ENCODE measurements at regions not wholly inside any gene's neighbourhood (a gene's known extent, or its start where the extent isn't known, plus 50 kb on each side); places are given as distances from the start of the nearest gene placed in this dataset.

DNA sequence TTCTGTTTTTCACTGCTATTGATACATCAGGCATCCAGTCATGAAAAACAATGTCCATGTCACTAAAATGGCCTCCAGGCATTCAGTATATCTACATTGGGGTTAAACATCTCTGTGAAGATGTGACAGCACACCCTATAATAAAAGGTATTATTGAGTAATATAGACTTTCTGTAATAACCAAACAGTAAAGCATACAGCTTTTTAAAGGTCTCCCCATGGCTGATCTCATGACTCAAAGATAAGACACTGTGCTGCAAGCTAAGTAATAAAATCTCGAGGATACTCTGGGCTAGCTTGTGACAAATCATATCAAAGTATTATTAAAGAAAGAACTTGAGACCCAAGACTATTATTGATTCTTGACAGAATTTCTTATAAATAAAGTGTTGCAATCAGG, 613.1 kb upstream of the PKN2 start:
- 100% methylated on average over 1 of the region's 1 CpG; no CpG with 5 or more reads in 1 of the 2 experiments for WGBS, 2 experiments (ENCODE audit: insufficient coverage in 2 of 2)

DNA sequence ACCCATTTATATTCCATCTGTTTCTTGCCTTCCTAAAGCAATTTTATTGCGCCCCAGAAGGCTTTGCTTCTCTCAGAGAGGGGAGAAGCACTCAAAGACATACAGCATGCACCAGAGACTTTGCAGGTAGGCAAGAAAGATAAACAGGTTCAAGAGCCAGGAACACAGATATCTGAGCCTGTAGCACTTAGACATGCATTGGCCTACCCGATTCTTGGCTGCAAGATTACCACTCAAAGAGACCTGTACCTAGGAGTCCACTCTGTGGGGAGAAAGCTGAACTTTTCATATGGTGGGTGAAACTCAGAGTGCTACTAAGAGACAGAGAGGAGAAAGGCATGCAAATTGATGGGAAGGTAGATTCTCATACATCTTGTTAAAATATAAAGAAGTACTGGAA, 609.4 kb upstream of the PKN2 start:
- Histone ChIP-seq H3K9me3 (ENCODE audit: control insufficient read depth, low read length) (no peaks in the 10 kb centered on the region), H3K27ac (ENCODE audit: low read depth, low read length, severe bottlenecking) (no peak overlapping the region), H3K4me3 (ENCODE audit: extremely low read depth, insufficient read depth, low read length, poor library complexity, severe bottlenecking) (no peak overlapping the region), H3K36me3 (ENCODE audit: control insufficient read depth, insufficient read depth, low read length) (no peaks in the 10 kb centered on the region), H3K4me1 (ENCODE audit: control insufficient read depth, insufficient read depth, low read length, poor library complexity, severe bottlenecking) (no peaks in the 10 kb centered on the region)
- WGBS, 2 experiments (ENCODE audit: insufficient coverage in 2 of 2): 94% methylated on average over 2 of the region's 2 CpGs

More for the DNA sequence above, 613.1 kb upstream of the PKN2 start:
- H3K4me1 ChIP-seq (ENCODE audit: control insufficient read depth, insufficient read depth, low read length, poor library complexity, severe bottlenecking): no peaks in the 10 kb centered on the region
- H3K27ac ChIP-seq (ENCODE audit: low read depth, low read length, severe bottlenecking): no peak overlapping the region
- no peaks in the 10 kb centered on the region for H3K36me3 ChIP-seq (ENCODE audit: control insufficient read depth, insufficient read depth, low read length)
- H3K9me3 ChIP-seq (ENCODE audit: control insufficient read depth, low read length): no peaks in the 10 kb centered on the region
- no peak overlapping the region for H3K4me3 ChIP-seq (ENCODE audit: extremely low read depth, insufficient read depth, low read length, poor library complexity, severe bottlenecking)

DNA sequence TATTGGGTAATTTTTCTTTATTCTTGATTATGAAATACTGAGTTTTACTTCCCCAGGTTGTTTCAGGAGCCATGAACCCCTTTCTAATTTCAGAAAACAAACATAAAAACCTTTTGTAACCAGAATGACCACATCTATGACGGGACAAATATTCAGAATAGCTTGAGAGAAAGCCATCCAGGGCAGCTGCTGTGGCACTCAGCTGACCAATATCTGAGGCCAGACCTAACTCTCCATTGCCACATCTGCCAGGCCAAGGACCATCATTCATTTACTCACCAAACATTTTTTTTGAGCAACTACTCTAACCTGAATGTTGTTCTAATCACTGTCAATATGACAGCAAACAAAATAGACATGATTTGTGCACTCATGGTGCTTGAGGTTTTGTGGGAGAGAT, 608.3 kb upstream of the PKN2 start:
- 89 to 100% methylated on average over 1 of the region's 1 CpG for WGBS, 2 experiments (ENCODE audit: insufficient coverage in 2 of 2)
- Histone ChIP-seq H3K27ac (ENCODE audit: low read depth, low read length, severe bottlenecking) (no peak overlapping the region), H3K4me3 (ENCODE audit: extremely low read depth, insufficient read depth, low read length, poor library complexity, severe bottlenecking) (no peak overlapping the region), H3K36me3 (ENCODE audit: control insufficient read depth, insufficient read depth, low read length) (no peaks in the 10 kb centered on the region), H3K4me1 (ENCODE audit: control insufficient read depth, insufficient read depth, low read length, poor library complexity, severe bottlenecking) (no peaks in the 10 kb centered on the region), H3K9me3 (ENCODE audit: control insufficient read depth, low read length) (no peaks in the 10 kb centered on the region)

DNA sequence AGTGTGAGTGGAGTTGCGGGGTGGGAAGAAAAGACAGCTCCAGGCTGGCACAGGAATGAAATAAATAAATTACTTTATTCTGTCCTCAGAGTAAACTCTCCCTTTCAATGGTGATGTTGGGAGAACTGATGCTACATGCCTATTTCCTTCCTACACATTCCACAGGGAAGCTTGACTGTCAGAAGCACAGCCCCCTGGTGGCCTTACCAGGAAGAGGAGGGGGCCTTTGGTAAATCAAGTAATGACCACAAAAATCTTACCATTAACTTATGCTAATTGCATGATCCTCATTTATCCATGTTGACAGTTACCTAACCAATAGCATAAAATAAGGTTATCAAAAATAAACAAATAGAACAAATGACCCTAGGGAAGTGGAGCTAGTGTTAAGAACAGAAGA, 605.0 kb upstream of the PKN2 start:
- no peaks in the 10 kb centered on the region for H3K9me3 ChIP-seq (ENCODE audit: control insufficient read depth, low read length)
- no peaks in the 10 kb centered on the region for H3K4me1 ChIP-seq (ENCODE audit: control insufficient read depth, insufficient read depth, low read length, poor library complexity, severe bottlenecking)
- H3K36me3 ChIP-seq (ENCODE audit: control insufficient read depth, insufficient read depth, low read length): no peaks in the 10 kb centered on the region
- no peak overlapping the region for H3K4me3 ChIP-seq (ENCODE audit: extremely low read depth, insufficient read depth, low read length, poor library complexity, severe bottlenecking)
- WGBS, 2 experiments (ENCODE audit: insufficient coverage in 2 of 2): no CpG with 5 or more reads among the region's 1 CpG
- no peak overlapping the region for H3K27ac ChIP-seq (ENCODE audit: low read depth, low read length, severe bottlenecking)

DNA sequence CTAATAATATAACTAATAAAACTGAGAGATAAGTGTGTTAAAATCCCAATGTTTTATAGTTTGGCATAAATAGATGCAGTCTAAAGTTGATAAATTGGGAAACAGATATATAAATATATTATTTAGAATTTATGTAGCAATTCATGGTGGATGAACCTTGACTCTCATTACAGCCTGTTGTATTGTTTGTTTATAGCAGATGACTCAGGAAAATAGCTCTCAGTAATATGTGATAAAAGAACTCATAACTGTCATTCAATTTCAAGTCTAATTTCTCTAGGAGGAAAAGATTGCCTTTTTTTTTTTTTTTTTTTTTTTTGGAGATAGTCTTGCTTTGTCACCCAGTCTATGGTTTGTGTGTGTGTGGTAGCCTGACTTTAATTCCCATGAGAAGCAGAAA, 603.2 kb upstream of the PKN2 start:
- Histone ChIP-seq H3K36me3 (ENCODE audit: control insufficient read depth, insufficient read depth, low read length) (no peaks in the 10 kb centered on the region), H3K4me3 (ENCODE audit: extremely low read depth, insufficient read depth, low read length, poor library complexity, severe bottlenecking) (no peak overlapping the region), H3K27ac (ENCODE audit: low read depth, low read length, severe bottlenecking) (no peak overlapping the region), H3K9me3 (ENCODE audit: control insufficient read depth, low read length) (no peaks in the 10 kb centered on the region), H3K4me1 (ENCODE audit: control insufficient read depth, insufficient read depth, low read length, poor library complexity, severe bottlenecking) (no peaks in the 10 kb centered on the region)

DNA sequence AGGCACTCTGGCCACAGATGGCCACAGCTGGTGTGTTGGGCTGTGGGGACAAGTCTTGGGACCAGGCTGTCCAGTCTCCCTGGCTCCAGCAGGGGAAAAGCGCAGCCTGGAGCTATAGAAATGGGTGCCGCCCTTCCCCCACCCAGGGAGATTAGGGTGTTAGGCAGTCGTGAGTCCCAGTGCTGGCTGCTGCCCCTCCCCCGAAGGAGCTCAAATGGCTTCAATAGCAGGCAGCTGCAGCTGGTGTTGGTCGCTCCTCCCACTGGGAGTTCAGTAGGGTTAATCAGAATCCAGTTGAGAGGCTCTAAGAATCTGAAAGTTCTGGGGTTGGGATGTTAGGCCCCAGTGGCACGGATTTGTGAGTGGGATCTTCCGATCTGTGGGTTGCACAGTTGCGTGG, 595.6 kb upstream of the PKN2 start:
- H3K36me3 ChIP-seq (ENCODE audit: control insufficient read depth, insufficient read depth, low read length): no peaks in the 10 kb centered on the region
- WGBS, 2 experiments (ENCODE audit: insufficient coverage in 2 of 2): 86 to 91% methylated on average over 3 to 7 of the region's 8 CpGs
- peaks cover 7% of the 10 kb centered on the region for H3K9me3 ChIP-seq (ENCODE audit: control insufficient read depth, low read length)
- H3K27ac ChIP-seq (ENCODE audit: low read depth, low read length, severe bottlenecking): no peak overlapping the region
- H3K4me1 ChIP-seq (ENCODE audit: control insufficient read depth, insufficient read depth, low read length, poor library complexity, severe bottlenecking): no peaks in the 10 kb centered on the region
- H3K4me3 ChIP-seq (ENCODE audit: extremely low read depth, insufficient read depth, low read length, poor library complexity, severe bottlenecking): no peak overlapping the region

DNA sequence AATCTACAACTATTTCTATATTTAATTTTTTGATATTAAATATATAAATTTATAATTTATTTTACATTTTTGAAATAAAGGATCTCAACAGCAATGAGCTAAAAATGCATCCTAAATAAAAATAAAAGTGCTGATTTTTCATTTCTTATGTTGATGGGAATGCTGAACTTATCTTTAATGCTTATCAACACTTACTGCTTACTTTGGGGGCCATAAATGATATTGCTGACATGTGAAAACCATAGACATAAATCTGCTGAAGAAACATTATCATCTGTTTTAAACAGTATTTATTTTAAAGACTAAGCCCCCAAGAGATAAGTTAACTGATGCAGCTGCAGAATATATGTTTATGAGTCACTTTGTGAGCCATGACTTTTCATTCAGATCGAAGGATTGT, 594.1 kb upstream of the PKN2 start:
- Histone ChIP-seq H3K9me3 (ENCODE audit: control insufficient read depth, low read length) (peaks cover 7% of the 10 kb centered on the region), H3K4me3 (ENCODE audit: extremely low read depth, insufficient read depth, low read length, poor library complexity, severe bottlenecking) (no peak overlapping the region), H3K27ac (ENCODE audit: low read depth, low read length, severe bottlenecking) (no peak overlapping the region), H3K36me3 (ENCODE audit: control insufficient read depth, insufficient read depth, low read length) (no peaks in the 10 kb centered on the region), H3K4me1 (ENCODE audit: control insufficient read depth, insufficient read depth, low read length, poor library complexity, severe bottlenecking) (no peaks in the 10 kb centered on the region)
- WGBS, 2 experiments (ENCODE audit: insufficient coverage in 2 of 2): 0% methylated on average over 1 of the region's 1 CpG; no CpG with 5 or more reads in 1 of the 2 experiments

DNA sequence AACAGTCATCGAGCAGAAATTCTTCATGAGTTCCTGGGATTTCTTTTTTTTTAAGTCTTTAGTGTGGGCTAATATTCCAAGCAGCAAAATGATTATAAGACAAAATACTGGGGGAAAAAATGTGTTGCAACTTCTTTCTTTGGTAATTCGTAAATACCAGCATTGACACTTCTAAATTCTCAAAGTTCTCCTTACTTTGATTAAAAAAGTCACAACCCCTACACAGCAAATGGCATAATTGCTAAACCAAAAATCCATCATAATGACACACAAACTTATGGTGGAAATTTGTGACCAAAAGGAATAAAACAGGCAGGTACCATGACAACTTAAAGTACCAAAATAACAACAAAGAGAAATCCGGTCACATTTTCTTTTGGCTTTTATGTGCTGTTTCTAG, 585.2 kb upstream of the PKN2 start:
- no peaks in the 10 kb centered on the region for H3K36me3 ChIP-seq (ENCODE audit: control insufficient read depth, insufficient read depth, low read length)
- WGBS, 2 experiments (ENCODE audit: insufficient coverage in 2 of 2): 80 to 86% methylated on average over 1 of the region's 3 CpGs
- H3K4me3 ChIP-seq (ENCODE audit: extremely low read depth, insufficient read depth, low read length, poor library complexity, severe bottlenecking): no peak overlapping the region
- no peak overlapping the region for H3K27ac ChIP-seq (ENCODE audit: low read depth, low read length, severe bottlenecking)
- no peaks in the 10 kb centered on the region for H3K4me1 ChIP-seq (ENCODE audit: control insufficient read depth, insufficient read depth, low read length, poor library complexity, severe bottlenecking)
- no peaks in the 10 kb centered on the region for H3K9me3 ChIP-seq (ENCODE audit: control insufficient read depth, low read length)

DNA sequence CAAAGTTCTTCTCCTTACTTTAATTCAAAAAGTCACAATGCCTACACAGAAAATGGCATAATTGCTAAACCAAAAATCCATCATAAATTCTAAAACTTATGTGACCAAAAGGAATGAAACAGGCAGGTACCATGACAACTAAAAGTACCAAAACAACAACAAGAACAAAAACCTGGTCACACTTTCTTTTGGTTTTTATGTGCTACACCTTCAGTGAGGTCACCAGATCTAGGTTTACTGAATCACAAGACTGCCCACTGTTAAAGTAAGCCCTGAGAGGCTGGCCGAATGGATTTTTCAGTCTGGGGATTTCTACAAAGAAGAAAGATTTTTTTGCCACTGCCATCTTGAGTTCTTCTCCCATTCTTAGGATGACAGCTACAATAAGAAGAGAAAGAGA, 583.0 kb upstream of the PKN2 start:
- WGBS, 2 experiments (ENCODE audit: insufficient coverage in 2 of 2): 88% methylated on average over 1 of the region's 1 CpG; no CpG with 5 or more reads in 1 of the 2 experiments
- no peak overlapping the region for H3K27ac ChIP-seq (ENCODE audit: low read depth, low read length, severe bottlenecking)
- no peaks in the 10 kb centered on the region for H3K36me3 ChIP-seq (ENCODE audit: control insufficient read depth, insufficient read depth, low read length)
- H3K4me1 ChIP-seq (ENCODE audit: control insufficient read depth, insufficient read depth, low read length, poor library complexity, severe bottlenecking): no peaks in the 10 kb centered on the region
- H3K9me3 ChIP-seq (ENCODE audit: control insufficient read depth, low read length): no peaks in the 10 kb centered on the region
- H3K4me3 ChIP-seq (ENCODE audit: extremely low read depth, insufficient read depth, low read length, poor library complexity, severe bottlenecking): no peak overlapping the region

DNA sequence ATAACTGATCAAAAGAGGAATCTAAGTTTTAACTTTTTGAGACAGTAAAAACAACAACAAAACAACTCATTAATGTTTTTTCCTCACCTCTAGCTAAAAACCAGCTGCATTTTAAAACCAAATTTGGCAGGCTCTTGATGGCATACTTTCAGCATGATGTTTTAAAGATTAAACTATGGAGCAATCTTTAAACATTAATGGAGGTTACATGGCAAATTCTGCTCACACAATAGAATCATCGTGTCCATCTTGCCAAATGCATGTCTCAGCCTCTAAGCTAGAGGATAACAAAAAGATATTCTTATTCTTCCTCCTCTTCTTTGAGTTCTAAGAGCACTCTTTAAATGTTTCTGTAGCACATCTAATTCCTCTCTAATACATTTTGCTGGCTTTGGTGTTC, 579.8 kb upstream of the PKN2 start:
- no peak overlapping the region for H3K4me3 ChIP-seq (ENCODE audit: extremely low read depth, insufficient read depth, low read length, poor library complexity, severe bottlenecking)
- WGBS, 2 experiments (ENCODE audit: insufficient coverage in 2 of 2): 100% methylated on average over 1 of the region's 1 CpG; no CpG with 5 or more reads in 1 of the 2 experiments
- no peak overlapping the region for H3K27ac ChIP-seq (ENCODE audit: low read depth, low read length, severe bottlenecking)
- no peaks in the 10 kb centered on the region for H3K36me3 ChIP-seq (ENCODE audit: control insufficient read depth, insufficient read depth, low read length)
- H3K9me3 ChIP-seq (ENCODE audit: control insufficient read depth, low read length): no peaks in the 10 kb centered on the region
- no peaks in the 10 kb centered on the region for H3K4me1 ChIP-seq (ENCODE audit: control insufficient read depth, insufficient read depth, low read length, poor library complexity, severe bottlenecking)

DNA sequence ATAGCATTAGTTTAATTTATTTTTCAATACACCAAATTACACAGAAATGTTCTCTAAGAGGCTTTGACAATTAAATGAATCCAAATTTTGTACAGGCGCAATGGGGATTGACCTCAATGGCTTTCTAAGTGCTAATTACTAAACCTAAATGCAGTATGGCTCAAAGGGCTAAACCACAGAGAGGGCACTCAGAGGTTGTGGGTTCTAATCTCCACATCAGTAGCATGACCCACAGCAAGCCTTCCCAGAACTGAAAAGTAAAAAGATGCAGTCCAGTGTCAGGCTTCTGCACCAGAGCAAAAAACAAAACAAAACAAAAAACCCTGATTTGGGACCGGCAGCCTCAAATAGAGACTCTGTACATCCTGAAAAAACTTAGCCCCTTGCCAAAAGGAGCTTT, 579.2 kb upstream of the PKN2 start:
- H3K36me3 ChIP-seq (ENCODE audit: control insufficient read depth, insufficient read depth, low read length): no peaks in the 10 kb centered on the region
- no peak overlapping the region for H3K27ac ChIP-seq (ENCODE audit: low read depth, low read length, severe bottlenecking)
- H3K4me1 ChIP-seq (ENCODE audit: control insufficient read depth, insufficient read depth, low read length, poor library complexity, severe bottlenecking): no peaks in the 10 kb centered on the region
- no peaks in the 10 kb centered on the region for H3K9me3 ChIP-seq (ENCODE audit: control insufficient read depth, low read length)
- H3K4me3 ChIP-seq (ENCODE audit: extremely low read depth, insufficient read depth, low read length, poor library complexity, severe bottlenecking): no peak overlapping the region
- WGBS, 2 experiments (ENCODE audit: insufficient coverage in 2 of 2): 100% methylated on average over 1 of the region's 2 CpGs; no CpG with 5 or more reads in 1 of the 2 experiments

Data from mesodermal cell (in vitro differentiated cells).